ENCODE measurements at regions not wholly inside any gene's neighbourhood (a gene's known extent, or its start where the extent isn't known, plus 50 kb on each side); places are given as distances from the start of the nearest gene placed in this dataset.
"Not testable (repeated sequence)": the region's sequence is repeated elsewhere in the genome, so short reads cannot be mapped to it uniquely, and the experiment has no call there.

GRCh38 chr6:141800973-141801372 lies 331.8 kb upstream of the GJE1 start:
- TF ChIP-seq POLR2AphosphoS5, POLR2A, CTCF (IDR thresholded peaks at IDR 0.05): not testable (repeated sequence)
